Vagina (tissue), 2 donors: ENCODE measurements at regions not wholly inside any gene's neighbourhood (a gene's known extent, or its start where the extent isn't known, plus 50 kb on each side); places are given as distances from the start of the nearest gene placed in this dataset.

Experiments used
- CTCF ChIP-seq, 3 experiments: fragments of 450-650 bp in 2 of 3; fragments of 200-600 bp in 1 of 3; sonication (generic) in 1 of 3; IDR thresholded peaks; one replicate each; pipeline ENCODE4 v1.5.1; 2017 to 2019; ENCODE audit warnings: antibody characterized with exemption in 3 of 3, mild to moderate bottlenecking in 2 of 3, moderate library complexity in 2 of 3
- POLR2A ChIP-seq, 2 donors: fragments of 450-650 bp; IDR thresholded peaks; one replicate each; pipeline ENCODE4 v1.6.1; 2017; ENCODE audit warnings: antibody characterized with exemption in 2 of 2, mild to moderate bottlenecking in 2 of 2, moderate library complexity in 2 of 2
- POLR2AphosphoS5 ChIP-seq, 2 donors: sonication (generic); formaldehyde crosslinking; IDR thresholded peaks; one replicate each; pipeline ENCODE4 v1.9.0; 2017; ENCODE audit warnings: antibody characterized with exemption in 2 of 2, mild to moderate bottlenecking in 2 of 2, low read depth in 1 of 2; ENCODE audit not compliant: insufficient read depth in 1 of 2

- no peak for TF ChIP-seq CTCF (IDR thresholded peaks at IDR 0.05)
- no peak for TF ChIP-seq POLR2A (IDR thresholded peaks at IDR 0.05)
- no peak for TF ChIP-seq POLR2AphosphoS5 (IDR thresholded peaks at IDR 0.05; ENCODE audit: insufficient read depth in 1 of 2, low read depth in 1 of 2)
Observed at GRCh38 chr6:170211404-170212025, 79.4 kb downstream of the DLL1 start.
